ENCODE measurements at regions not wholly inside any gene's neighbourhood (a gene's known extent, or its start where the extent isn't known, plus 50 kb on each side); places are given as distances from the start of the nearest gene placed in this dataset.

DNA sequence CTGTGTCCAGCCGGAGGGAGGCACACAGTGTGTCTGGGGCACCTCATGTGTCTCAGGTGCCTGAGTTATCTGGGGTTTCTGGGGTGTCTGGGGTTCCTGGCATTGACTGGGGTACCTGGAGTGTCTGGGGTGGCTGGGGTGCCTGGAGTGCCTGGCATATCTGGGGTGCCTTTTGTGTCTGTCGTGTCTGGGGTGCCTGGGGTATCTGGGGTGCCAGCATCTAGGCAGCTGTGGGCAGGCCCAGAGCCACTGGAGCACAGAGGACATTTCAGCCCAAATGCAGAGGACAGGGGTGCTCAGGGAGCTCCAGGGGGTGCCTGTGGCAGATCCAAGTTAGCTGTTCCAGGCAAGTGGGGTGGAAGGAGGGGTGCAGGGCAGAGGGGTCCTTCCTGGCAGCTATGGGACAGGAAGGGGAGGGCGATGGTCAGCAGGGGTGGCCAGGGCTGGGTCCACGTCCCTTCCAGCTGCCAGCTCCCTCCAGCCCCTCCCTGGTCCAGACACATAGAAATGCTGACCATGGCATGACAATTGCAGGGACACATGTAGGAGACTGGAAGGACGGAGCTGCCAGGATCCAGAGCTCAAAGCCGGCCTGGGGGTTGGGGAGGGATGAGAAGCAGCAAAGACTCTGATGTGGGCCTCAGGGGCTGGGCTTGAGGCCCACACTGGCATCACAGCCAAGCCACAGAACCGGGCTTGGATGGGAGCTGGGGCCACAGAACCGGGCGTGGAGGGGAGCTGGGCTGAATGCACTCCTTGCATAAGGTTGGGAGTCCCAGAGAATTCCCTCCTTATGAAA, 133.0 kb downstream of the BRD1 start:
- Histone ChIP-seq H3F3A (ENCODE audit: low read depth) (no peaks in the 10 kb centered on the region), H4K20me1 (ENCODE audit: insufficient read depth, low read length, poor library complexity, severe bottlenecking) (no peaks in the 10 kb centered on the region), H2AFZ (ENCODE audit: low read length) (no peak overlapping the region), H3K4me1 (ENCODE audit: insufficient read depth, low read length, poor library complexity, severe bottlenecking) (no peaks in the 10 kb centered on the region), H3K36me3 (ENCODE audit: insufficient read depth, low read length) (no peaks in the 10 kb centered on the region), H3K9ac (ENCODE audit: low read depth, low read length, poor library complexity, severe bottlenecking) (no peak overlapping the region), H3K9me3 (ENCODE audit: insufficient read depth, low read depth, low read length) (peaks cover 6% of the 10 kb centered on the region; the same call in 1 of the 2 replicates), H3K9me2 (replicated peaks; ENCODE audit: low read depth, low read length) (no peaks in the 10 kb centered on the region), H3K79me2 (ENCODE audit: insufficient read depth, low read length) (no peaks in the 10 kb centered on the region), H3K4me3 (ENCODE audit: low read length, poor library complexity, severe bottlenecking) (no peak overlapping the region), H3K4me2 (ENCODE audit: low read depth, low read length, poor library complexity, severe bottlenecking) (no peak overlapping the region), H3K27me3 (ENCODE audit: insufficient read depth, low read length, poor library complexity, severe bottlenecking) (no peaks in the 10 kb centered on the region)
- TF ChIP-seq EZH2phosphoT487 (IDR thresholded peaks at IDR 0.05; ENCODE audit: borderline replicate concordance): no peak
- TF ChIP-seq, protein P1, sequence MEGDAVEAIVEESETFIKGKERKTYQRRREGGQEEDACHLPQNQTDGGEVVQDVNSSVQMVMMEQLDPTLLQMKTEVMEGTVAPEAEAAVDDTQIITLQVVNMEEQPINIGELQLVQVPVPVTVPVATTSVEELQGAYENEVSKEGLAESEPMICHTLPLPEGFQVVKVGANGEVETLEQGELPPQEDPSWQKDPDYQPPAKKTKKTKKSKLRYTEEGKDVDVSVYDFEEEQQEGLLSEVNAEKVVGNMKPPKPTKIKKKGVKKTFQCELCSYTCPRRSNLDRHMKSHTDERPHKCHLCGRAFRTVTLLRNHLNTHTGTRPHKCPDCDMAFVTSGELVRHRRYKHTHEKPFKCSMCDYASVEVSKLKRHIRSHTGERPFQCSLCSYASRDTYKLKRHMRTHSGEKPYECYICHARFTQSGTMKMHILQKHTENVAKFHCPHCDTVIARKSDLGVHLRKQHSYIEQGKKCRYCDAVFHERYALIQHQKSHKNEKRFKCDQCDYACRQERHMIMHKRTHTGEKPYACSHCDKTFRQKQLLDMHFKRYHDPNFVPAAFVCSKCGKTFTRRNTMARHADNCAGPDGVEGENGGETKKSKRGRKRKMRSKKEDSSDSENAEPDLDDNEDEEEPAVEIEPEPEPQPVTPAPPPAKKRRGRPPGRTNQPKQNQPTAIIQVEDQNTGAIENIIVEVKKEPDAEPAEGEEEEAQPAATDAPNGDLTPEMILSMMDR (conservative IDR thresholded peaks at IDR 0.05; ENCODE audit: low read length): no peak

DNA sequence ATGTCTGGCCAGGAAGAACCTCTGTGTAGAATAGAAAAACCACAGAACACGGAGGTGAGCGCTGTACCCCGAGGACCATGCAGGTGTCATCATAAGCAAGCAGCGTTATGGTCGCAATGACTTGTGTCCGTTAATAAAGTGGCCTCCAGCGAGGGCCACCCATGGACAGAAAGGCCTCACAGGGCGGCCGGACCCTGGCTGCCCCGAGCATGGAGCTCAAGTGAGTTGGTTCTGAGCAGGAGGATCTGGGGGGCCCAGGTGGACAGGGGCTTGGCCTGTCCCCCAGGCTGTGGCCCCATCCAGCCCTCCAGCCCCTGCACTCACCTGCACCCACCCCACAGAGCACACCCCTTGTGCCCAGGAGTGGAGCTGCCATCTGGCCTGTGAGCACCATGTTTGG, 133.8 kb downstream of the BRD1 start:
- Histone ChIP-seq H3K4me1 (ENCODE audit: insufficient read depth, low read length, poor library complexity, severe bottlenecking) (no peaks in the 10 kb centered on the region), H3K79me2 (ENCODE audit: insufficient read depth, low read length) (no peaks in the 10 kb centered on the region), H3K9me2 (replicated peaks; ENCODE audit: low read depth, low read length) (no peaks in the 10 kb centered on the region), H3K27me3 (ENCODE audit: insufficient read depth, low read length, poor library complexity, severe bottlenecking) (no peaks in the 10 kb centered on the region), H4K20me1 (ENCODE audit: insufficient read depth, low read length, poor library complexity, severe bottlenecking) (no peaks in the 10 kb centered on the region), H3K9ac (ENCODE audit: low read depth, low read length, poor library complexity, severe bottlenecking) (no peak overlapping the region), H3K4me3 (ENCODE audit: low read length, poor library complexity, severe bottlenecking) (no peak overlapping the region), H2AFZ (ENCODE audit: low read length) (no peak overlapping the region), H3K36me3 (ENCODE audit: insufficient read depth, low read length) (no peaks in the 10 kb centered on the region), H3F3A (ENCODE audit: low read depth) (no peaks in the 10 kb centered on the region), H3K9me3 (ENCODE audit: insufficient read depth, low read depth, low read length) (peaks cover 6% of the 10 kb centered on the region; the same call in 1 of the 2 replicates), H3K4me2 (ENCODE audit: low read depth, low read length, poor library complexity, severe bottlenecking) (no peak overlapping the region)
- TF ChIP-seq, protein P1 (conservative IDR thresholded peaks at IDR 0.05; ENCODE audit: low read length): no peak
- TF ChIP-seq EZH2phosphoT487 (IDR thresholded peaks at IDR 0.05; ENCODE audit: borderline replicate concordance): no peak

DNA sequence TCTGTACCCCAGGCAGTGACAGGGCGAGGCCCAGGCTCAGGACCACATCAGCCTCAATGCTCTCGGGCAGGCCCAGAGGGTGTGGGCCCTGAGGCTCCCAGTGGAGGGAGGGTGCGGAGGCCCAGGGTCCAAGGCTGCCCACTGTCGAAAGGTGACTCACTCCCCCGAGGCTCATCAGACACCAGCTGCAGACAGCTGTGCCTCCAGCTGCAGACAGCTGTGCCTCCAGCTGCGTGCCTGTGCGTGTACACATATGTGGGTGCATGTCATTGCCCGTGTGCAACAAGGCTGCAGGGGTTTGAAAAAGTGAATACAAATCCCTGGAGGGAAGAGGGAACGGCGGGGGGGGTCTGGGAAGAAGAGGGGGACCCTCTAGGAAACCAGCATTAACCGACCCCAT, 134.3 kb downstream of the BRD1 start:
- no peak overlapping the region for H3K4me2 ChIP-seq (ENCODE audit: low read depth, low read length, poor library complexity, severe bottlenecking)
- no peak overlapping the region for H3K9ac ChIP-seq (ENCODE audit: low read depth, low read length, poor library complexity, severe bottlenecking)
- no peaks in the 10 kb centered on the region for H3K27me3 ChIP-seq (ENCODE audit: insufficient read depth, low read length, poor library complexity, severe bottlenecking)
- H3K79me2 ChIP-seq (ENCODE audit: insufficient read depth, low read length): no peaks in the 10 kb centered on the region
- H4K20me1 ChIP-seq (ENCODE audit: insufficient read depth, low read length, poor library complexity, severe bottlenecking): no peaks in the 10 kb centered on the region
- H3K4me3 ChIP-seq (ENCODE audit: low read length, poor library complexity, severe bottlenecking): no peak overlapping the region
- H3K9me3 ChIP-seq (ENCODE audit: insufficient read depth, low read depth, low read length): peaks cover 6% of the 10 kb centered on the region; the same call in 1 of the 2 replicates
- TF ChIP-seq, protein P1 (conservative IDR thresholded peaks at IDR 0.05; ENCODE audit: low read length): no peak
- no peak for TF ChIP-seq EZH2phosphoT487 (IDR thresholded peaks at IDR 0.05; ENCODE audit: borderline replicate concordance)
- no peaks in the 10 kb centered on the region for H3K36me3 ChIP-seq (ENCODE audit: insufficient read depth, low read length)
- H3K4me1 ChIP-seq (ENCODE audit: insufficient read depth, low read length, poor library complexity, severe bottlenecking): no peaks in the 10 kb centered on the region
- H2AFZ ChIP-seq (ENCODE audit: low read length): no peak overlapping the region
- H3F3A ChIP-seq (ENCODE audit: low read depth): no peaks in the 10 kb centered on the region
- no peaks in the 10 kb centered on the region for H3K9me2 ChIP-seq (replicated peaks; ENCODE audit: low read depth, low read length)
